ENCODE measurements at regions not wholly inside any gene's neighbourhood (a gene's known extent, or its start where the extent isn't known, plus 50 kb on each side); places are given as distances from the start of the nearest gene placed in this dataset.

- Histone ChIP-seq H2BK120ac (ENCODE audit: low read depth, low read length) (no peak overlapping the region), H3K27ac (ENCODE audit: insufficient read depth, low read length) (no peak overlapping the region), H3K9me3 (ENCODE audit: control insufficient read depth, insufficient read depth, low read length) (no peaks in the 10 kb centered on the region), H2BK20ac (ENCODE audit: low read depth, low read length) (no peak overlapping the region), H3K27me3 (ENCODE audit: control insufficient read depth, insufficient read depth, low read length) (peaks cover 27% of the 10 kb centered on the region), H3K56ac (ENCODE audit: extremely low read depth, insufficient read depth, low read length) (no peak overlapping the region), H3K4ac (ENCODE audit: low read depth, low read length) (no peak overlapping the region), H4K91ac (ENCODE audit: insufficient read depth, low read depth, low read length) (no peak overlapping the region), H3K4me3 (ENCODE audit: insufficient read depth, low read depth, low read length) (no peak overlapping the region), H3K14ac (replicated peaks; ENCODE audit: low read depth, low read length) (no peak overlapping the region), H2BK15ac (ENCODE audit: low read depth, low read length) (no peak overlapping the region), H2BK5ac (ENCODE audit: low read depth, low read length, poor library complexity, severe bottlenecking) (no peak overlapping the region), H3K18ac (ENCODE audit: low read depth, low read length) (no peak overlapping the region), H3K9me1 (ENCODE audit: insufficient read depth, low read length) (no peaks in the 10 kb centered on the region), H4K8ac (ENCODE audit: low read depth in 2 of 2, low read length in 2 of 2) (no peak overlapping the region), H3K4me2 (ENCODE audit: low read depth, low read length) (no peak overlapping the region), H3K79me1 (ENCODE audit: low read depth in 1 of 2, low read length in 2 of 2) (no peaks in the 10 kb centered on the region), H3K23ac (ENCODE audit: low read depth, low read length) (no peak overlapping the region), H4K5ac (ENCODE audit: low read depth, low read length) (no peak overlapping the region), H2AK9ac (replicated peaks; ENCODE audit: low read depth, low read length, poor library complexity) (no peak overlapping the region), H3K9ac (ENCODE audit: low read depth, low read length) (no peak overlapping the region), H3K4me1 (ENCODE audit: control insufficient read depth, insufficient read depth, low read length) (no peaks in the 10 kb centered on the region), H3K36me3 (ENCODE audit: control insufficient read depth, insufficient read depth, low read length) (no peaks in the 10 kb centered on the region), H2AK5ac (ENCODE audit: low read depth, low read length) (no peak overlapping the region), H2AFZ (replicated peaks; ENCODE audit: low read length, poor library complexity) (no peak overlapping the region), H4K20me1 (ENCODE audit: insufficient read depth, low read length) (no peaks in the 10 kb centered on the region; the same call in 1 of the 2 replicates)
- DNase-seq (no peak), ATAC-seq (ENCODE audit: low read depth) (no peak)
- TF ChIP-seq MXI1 (IDR thresholded peaks at IDR 0.05; ENCODE audit: borderline replicate concordance, low read depth, low read length) (no peak), RCOR1 (IDR thresholded peaks at IDR 0.05; ENCODE audit: insufficient replicate concordance, low read length) (no peak), MAFK (IDR thresholded peaks at IDR 0.05; ENCODE audit: low read depth, low read length) (no peak), MAZ (IDR thresholded peaks at IDR 0.05; ENCODE audit: borderline replicate concordance, low read depth, low read length) (no peak), CTCF (conservative IDR thresholded peaks at IDR 0.05; ENCODE audit: low read depth, low read length) (no peak), CEBPB (IDR thresholded peaks at IDR 0.05; ENCODE audit: low read depth, low read length) (no peak), FOS (IDR thresholded peaks at IDR 0.05; ENCODE audit: low read depth, low read length) (no peak), NFE2L2 (IDR thresholded peaks at IDR 0.05; ENCODE audit: low read depth, low read length) (no peak)
- TF ChIP-seq, protein P1, sequence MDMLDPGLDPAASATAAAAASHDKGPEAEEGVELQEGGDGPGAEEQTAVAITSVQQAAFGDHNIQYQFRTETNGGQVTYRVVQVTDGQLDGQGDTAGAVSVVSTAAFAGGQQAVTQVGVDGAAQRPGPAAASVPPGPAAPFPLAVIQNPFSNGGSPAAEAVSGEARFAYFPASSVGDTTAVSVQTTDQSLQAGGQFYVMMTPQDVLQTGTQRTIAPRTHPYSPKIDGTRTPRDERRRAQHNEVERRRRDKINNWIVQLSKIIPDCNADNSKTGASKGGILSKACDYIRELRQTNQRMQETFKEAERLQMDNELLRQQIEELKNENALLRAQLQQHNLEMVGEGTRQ (IDR thresholded peaks at IDR 0.05; ENCODE audit: low read depth, low read length), result no peak
- dilution Hi-C loops (cut with HindIII; ENCODE audit: low sequenced_read_pairs, unreplicated experiment) (no loop called here), intact Hi-C loops (cut with micrococcal nuclease) (no loop called here), in situ Hi-C loops (cut with MboI; ENCODE audit: low sequenced_read_pairs) (no loop called here)
- no TSS peak for BruUV-seq (replicated peaks)
- ChIA-PET CTCF (no interaction called here), POLR2A (ENCODE audit: unreplicated experiment) (no interaction called here)
- 31% methylated on average over 3 of the region's 16 CpGs; no CpG with 5 or more reads in 1 of the 2 experiments for WGBS, 2 experiments (ENCODE audit: extremely low coverage in 2 of 2, insufficient read length in 1 of 2)
Measured at GRCh38 chr20:58135441-58136148, 92.9 kb downstream of the ANKRD60 start.

All from IMR-90 (cell line).